GM23248 (cell line): ENCODE measurements at regions not wholly inside any gene's neighbourhood (a gene's known extent, or its start where the extent isn't known, plus 50 kb on each side); places are given as distances from the start of the nearest gene placed in this dataset.

Experiments used
- EZH2 ChIP-seq: fragments of 200-600 bp; sonication (generic); IDR thresholded peaks from 2 replicates; pipeline ENCODE4 v1.6.1; 2018; ENCODE audit warnings: antibody characterized with exemption, mild to moderate bottlenecking; ENCODE audit not compliant: insufficient read depth, poor library complexity, severe bottlenecking
- EZH2phosphoT487 ChIP-seq: fragments of 200-600 bp; sonication (generic); IDR thresholded peaks from 2 replicates; pipeline ENCODE4 v1.6.1; 2018; ENCODE audit warnings: antibody characterized with exemption, moderate library complexity, mild to moderate bottlenecking, low read depth; ENCODE audit not compliant: insufficient read depth

DNA sequence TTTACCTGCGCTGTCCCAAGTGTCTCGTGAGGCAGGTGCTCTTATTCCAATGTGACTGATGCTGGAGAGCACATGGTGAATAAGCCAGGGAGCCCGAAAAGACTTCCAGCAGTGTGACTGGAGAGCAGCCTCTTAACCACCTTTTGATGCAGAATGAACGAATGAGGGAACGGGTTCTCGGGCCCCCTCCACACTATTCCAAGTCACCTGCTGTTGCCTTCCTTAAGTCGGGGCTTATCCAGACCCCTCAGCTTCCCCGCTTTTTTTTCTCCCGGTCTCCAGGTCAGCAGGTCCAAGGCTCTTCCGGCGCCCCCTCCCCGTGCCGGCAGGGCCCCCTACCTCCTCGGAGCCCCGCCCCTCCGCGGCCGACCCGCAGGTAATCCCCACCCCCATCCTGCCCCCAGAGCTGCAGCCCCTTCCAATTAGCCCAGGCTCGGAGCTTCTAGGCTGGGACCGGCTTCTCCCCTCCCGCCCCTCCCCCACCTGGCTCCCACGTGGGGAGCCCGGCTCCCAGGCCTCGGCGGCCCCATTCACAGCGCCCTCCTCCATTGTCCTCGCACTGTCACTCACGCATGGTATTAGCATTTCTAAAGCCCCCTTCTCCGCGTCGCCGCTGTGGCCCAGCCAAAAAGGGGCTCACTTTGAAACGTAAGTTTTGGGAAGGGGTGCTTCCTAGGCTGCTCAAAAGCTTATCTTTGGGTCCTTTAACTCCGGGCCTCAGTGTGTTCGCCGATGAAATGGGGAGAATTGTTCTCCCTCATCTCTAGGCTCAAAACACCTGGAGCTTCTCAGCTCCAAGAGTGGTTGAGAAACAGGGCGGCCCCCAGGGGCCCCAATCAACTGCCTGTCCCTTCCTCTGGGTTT, 56.2 kb upstream of the PJA1 start:
- TF ChIP-seq EZH2 (no peak), EZH2phosphoT487 (no peak)
